ENCODE measurements at regions not wholly inside any gene's neighbourhood (a gene's known extent, or its start where the extent isn't known, plus 50 kb on each side); places are given as distances from the start of the nearest gene placed in this dataset.

GRCh38 chr3:65112751-65113300 is 425.0 kb upstream of the ADAMTS9 start:
- TF ChIP-seq FOSL1 (IDR thresholded peaks at IDR 0.05; ENCODE audit: low read depth) (no peak), SIN3A (IDR thresholded peaks at IDR 0.05; ENCODE audit: low read depth) (no peak), CTCF (IDR thresholded peaks at IDR 0.05 in 2 of 3, conservative IDR thresholded peaks at IDR 0.05 in 1 of 3; ENCODE audit: borderline replicate concordance in 1 of 3, insufficient read depth in 1 of 3, low read depth in 2 of 3, low read length in 2 of 3) (no peak), MAX (IDR thresholded peaks at IDR 0.05) (no peak), JUND (IDR thresholded peaks at IDR 0.05) (no peak), POLR2A (IDR thresholded peaks at IDR 0.05; ENCODE audit: borderline replicate concordance, extremely low read depth, insufficient read depth, insufficient read length) (no peak), RAD21 (IDR thresholded peaks at IDR 0.05; ENCODE audit: low read depth) (no peak), ELF1 (IDR thresholded peaks at IDR 0.05; ENCODE audit: borderline replicate concordance, low read depth) (no peak), EZH2 (IDR thresholded peaks at IDR 0.05) (no peak), YY1 (IDR thresholded peaks at IDR 0.05; ENCODE audit: extremely low read depth, insufficient replicate concordance, low read depth, low read length) (no peak), ZFX (IDR thresholded peaks at IDR 0.05) (no peak)
